ENCODE measurements at regions not wholly inside any gene's neighbourhood (a gene's known extent, or its start where the extent isn't known, plus 50 kb on each side); places are given as distances from the start of the nearest gene placed in this dataset.

GRCh38 chr12:113759135-113759534 is 207.0 kb downstream of the RBM19 start:
- H3K4me2 ChIP-seq (replicated peaks; ENCODE audit: extremely low read depth, low read length, poor library complexity, severe bottlenecking) = no peak overlapping the region
- WGBS (ENCODE audit: insufficient coverage) = 100% methylated on average over 1 of the region's 2 CpGs
- no peaks in the 10 kb centered on the region for H3K36me3 Mint-ChIP-seq

GRCh38 chr12:113758165-113758924 is 207.8 kb downstream of the RBM19 start:
- H3K9me3 Mint-ChIP-seq = peaks cover 0 to 3% (median 0%) of the 10 kb centered on the region in 7 donors
- no peak for DNase-seq
- Histone ChIP-seq H3K4me3 (replicated peaks in 1 of 3; ENCODE audit: low read depth in 2 of 3, low read length in 3 of 3) (no peak overlapping the region), H3K79me2 (ENCODE audit: insufficient read depth, low read length) (no peaks in the 10 kb centered on the region), H3K36me3 (replicated peaks in 1 of 2; ENCODE audit: control insufficient read depth in 1 of 2, insufficient read depth in 2 of 2, low read length in 2 of 2) (no peaks in the 10 kb centered on the region), H2AFZ (ENCODE audit: insufficient read depth, low read depth, low read length, poor library complexity, severe bottlenecking) (no peak overlapping the region), H4K20me1 (ENCODE audit: insufficient read depth, low read length) (no peaks in the 10 kb centered on the region), H3K9ac (ENCODE audit: insufficient read depth, low read length, poor library complexity, severe bottlenecking) (no peak overlapping the region), H3K27me3 (ENCODE audit: control insufficient read depth in 2 of 2, insufficient read depth in 2 of 2, low read length in 2 of 2) (peaks cover 0 to 6% of the 10 kb centered on the region in 2 donors), H3K27ac (ENCODE audit: low read depth in 1 of 2, low read length in 2 of 2) (no peak overlapping the region), H3K9me3 (replicated peaks in 1 of 2; ENCODE audit: control insufficient read depth in 1 of 2, insufficient read depth in 1 of 2, low read length in 2 of 2) (no peaks in the 10 kb centered on the region), H3K4me2 (replicated peaks; ENCODE audit: extremely low read depth, low read length, poor library complexity, severe bottlenecking) (no peak overlapping the region), H3K4me1 (ENCODE audit: control insufficient read depth in 1 of 2, insufficient read depth in 2 of 2, low read length in 2 of 2) (no peaks in the 10 kb centered on the region)
- peaks cover 1 to 19% (median 10%) of the 10 kb centered on the region in 3 donors for H3K27me3 Mint-ChIP-seq (ENCODE audit: low read depth in 3 of 3)
- 18% methylated on average over 2 of the region's 6 CpGs for WGBS (ENCODE audit: insufficient coverage)
- no peak overlapping the region for H3K4me3 Mint-ChIP-seq
- no peaks in the 10 kb centered on the region for H3K4me1 Mint-ChIP-seq
- no peaks in the 10 kb centered on the region for H3K36me3 Mint-ChIP-seq
- H3K27ac Mint-ChIP-seq = no peak overlapping the region
- intact Hi-C loops (cut with micrococcal nuclease) = no loop called here
- TF ChIP-seq CTCF (IDR thresholded peaks at IDR 0.05) = no peak

More at GRCh38 chr12:113759135-113759534, 207.0 kb downstream of the RBM19 start:
- H3K27me3 ChIP-seq (ENCODE audit: control insufficient read depth in 2 of 2, insufficient read depth in 2 of 2, low read length in 2 of 2) = peaks cover 0 to 6% of the 10 kb centered on the region in 2 donors
- H3K79me2 ChIP-seq (ENCODE audit: insufficient read depth, low read length) = no peaks in the 10 kb centered on the region
- H3K9me3 ChIP-seq (replicated peaks in 1 of 2; ENCODE audit: control insufficient read depth in 1 of 2, insufficient read depth in 1 of 2, low read length in 2 of 2) = no peaks in the 10 kb centered on the region
- intact Hi-C loops (cut with micrococcal nuclease) = no loop called here
- Mint-ChIP-seq H3K4me1 (no peaks in the 10 kb centered on the region), H3K27ac (no peak overlapping the region), H3K9me3 (peaks cover 0 to 3% (median 0%) of the 10 kb centered on the region in 7 donors), H3K4me3 (no peak overlapping the region), H3K27me3 (ENCODE audit: low read depth in 3 of 3) (peaks cover 1 to 18% (median 9%) of the 10 kb centered on the region in 3 donors)
- DNase-seq = no peak
- no peak overlapping the region for H3K9ac ChIP-seq (ENCODE audit: insufficient read depth, low read length, poor library complexity, severe bottlenecking)
- no peak for TF ChIP-seq CTCF (IDR thresholded peaks at IDR 0.05)
- H4K20me1 ChIP-seq (ENCODE audit: insufficient read depth, low read length) = no peaks in the 10 kb centered on the region
- H2AFZ ChIP-seq (ENCODE audit: insufficient read depth, low read depth, low read length, poor library complexity, severe bottlenecking) = no peak overlapping the region
- H3K36me3 ChIP-seq (replicated peaks in 1 of 2; ENCODE audit: control insufficient read depth in 1 of 2, insufficient read depth in 2 of 2, low read length in 2 of 2) = no peaks in the 10 kb centered on the region
- no peaks in the 10 kb centered on the region for H3K4me1 ChIP-seq (ENCODE audit: control insufficient read depth in 1 of 2, insufficient read depth in 2 of 2, low read length in 2 of 2)
- H3K4me3 ChIP-seq (replicated peaks in 1 of 3; ENCODE audit: low read depth in 2 of 3, low read length in 3 of 3) = no peak overlapping the region
- no peak overlapping the region for H3K27ac ChIP-seq (ENCODE audit: low read depth in 1 of 2, low read length in 2 of 2)

All from CD14-positive monocyte (primary cell).